Gastrocnemius medialis (tissue), 4 donors: ENCODE measurements at regions not wholly inside any gene's neighbourhood (a gene's known extent, or its start where the extent isn't known, plus 50 kb on each side); places are given as distances from the start of the nearest gene placed in this dataset.

Experiments used
- POLR2A ChIP-seq, 2 donors: fragments of 450-650 bp; IDR thresholded peaks; one replicate each; pipeline ENCODE4 v1.6.1; 2017; ENCODE audit warnings: antibody characterized with exemption in 2 of 2, mild to moderate bottlenecking in 2 of 2, moderate library complexity in 2 of 2
- TF ChIP-seq, protein P1 (sequence below), 5 experiments: fragments of 450-650 bp in 3 of 5; fragments of 200-600 bp in 2 of 5; sonication (generic) in 2 of 5; IDR thresholded peaks in 4 of 5; conservative IDR thresholded peaks in 1 of 5; 1 replicate in 4 of 5; 2 replicates in 1 of 5; pipeline ENCODE4 v1.5.1; 2016 to 2019; ENCODE audit warnings: antibody characterized with exemption in 5 of 5, mild to moderate bottlenecking in 3 of 5, moderate library complexity in 3 of 5

DNA sequence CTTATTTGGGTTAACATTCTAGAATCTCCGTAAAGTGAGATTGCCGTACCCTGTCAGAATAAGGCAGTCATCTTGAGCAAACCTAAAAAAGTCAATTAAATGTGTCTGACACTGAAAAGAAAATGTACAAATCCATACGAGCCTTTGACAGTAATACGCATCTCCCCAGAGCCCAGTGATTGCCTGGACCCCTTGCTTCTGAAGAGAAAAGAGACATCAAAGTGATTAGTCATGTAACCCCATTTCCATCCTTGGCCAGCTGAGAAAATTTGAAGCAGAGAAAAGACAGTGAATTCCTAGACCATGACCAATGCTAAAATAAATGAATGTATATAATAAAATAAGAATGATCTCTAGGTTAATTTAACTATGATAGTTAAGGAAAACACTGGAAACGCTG lies 1499.4 kb downstream of the SUCLG1 start:
- no peak for TF ChIP-seq POLR2A (IDR thresholded peaks at IDR 0.05)
- TF ChIP-seq, protein P1, sequence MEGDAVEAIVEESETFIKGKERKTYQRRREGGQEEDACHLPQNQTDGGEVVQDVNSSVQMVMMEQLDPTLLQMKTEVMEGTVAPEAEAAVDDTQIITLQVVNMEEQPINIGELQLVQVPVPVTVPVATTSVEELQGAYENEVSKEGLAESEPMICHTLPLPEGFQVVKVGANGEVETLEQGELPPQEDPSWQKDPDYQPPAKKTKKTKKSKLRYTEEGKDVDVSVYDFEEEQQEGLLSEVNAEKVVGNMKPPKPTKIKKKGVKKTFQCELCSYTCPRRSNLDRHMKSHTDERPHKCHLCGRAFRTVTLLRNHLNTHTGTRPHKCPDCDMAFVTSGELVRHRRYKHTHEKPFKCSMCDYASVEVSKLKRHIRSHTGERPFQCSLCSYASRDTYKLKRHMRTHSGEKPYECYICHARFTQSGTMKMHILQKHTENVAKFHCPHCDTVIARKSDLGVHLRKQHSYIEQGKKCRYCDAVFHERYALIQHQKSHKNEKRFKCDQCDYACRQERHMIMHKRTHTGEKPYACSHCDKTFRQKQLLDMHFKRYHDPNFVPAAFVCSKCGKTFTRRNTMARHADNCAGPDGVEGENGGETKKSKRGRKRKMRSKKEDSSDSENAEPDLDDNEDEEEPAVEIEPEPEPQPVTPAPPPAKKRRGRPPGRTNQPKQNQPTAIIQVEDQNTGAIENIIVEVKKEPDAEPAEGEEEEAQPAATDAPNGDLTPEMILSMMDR (IDR thresholded peaks at IDR 0.05 in 4 of 5, conservative IDR thresholded peaks at IDR 0.05 in 1 of 5) = no peak
